ENCODE measurements at regions not wholly inside any gene's neighbourhood (a gene's known extent, or its start where the extent isn't known, plus 50 kb on each side); places are given as distances from the start of the nearest gene placed in this dataset.

DNA sequence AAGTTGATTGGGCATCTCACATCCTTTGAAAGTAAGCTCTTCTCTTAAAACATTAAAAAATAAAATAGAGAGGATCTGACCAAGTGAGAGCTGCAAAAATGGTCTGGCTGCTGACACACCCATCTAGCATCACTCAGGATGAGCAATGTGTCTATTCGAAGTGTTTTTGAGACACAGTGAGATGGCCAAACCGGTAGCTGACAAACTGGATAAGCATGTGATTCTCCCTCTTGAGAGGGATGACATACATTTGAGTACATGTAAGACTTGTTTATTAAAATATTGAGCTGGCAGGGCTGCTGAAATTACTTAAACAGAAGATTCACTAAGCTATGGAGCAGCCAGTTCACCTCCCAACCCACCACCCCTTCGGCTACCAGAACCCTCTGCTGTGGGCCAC is 333.9 kb downstream of the ADRA2A start:
- TF ChIP-seq POLR2AphosphoS5 (IDR thresholded peaks at IDR 0.05; ENCODE audit: low read depth) (no peak), CTCF (conservative IDR thresholded peaks at IDR 0.05; ENCODE audit: low read depth in 2 of 2) (no peak), CREB1 (CRISPR knock-in tag; IDR thresholded peaks at IDR 0.05; ENCODE audit: low read depth) (no peak), EZH2 (IDR thresholded peaks at IDR 0.05; ENCODE audit: low read depth, unreplicated experiment) (no peak), JUNB (IDR thresholded peaks at IDR 0.05; ENCODE audit: unreplicated experiment) (no peak), STAT1 (IDR thresholded peaks at IDR 0.05; ENCODE audit: unreplicated experiment) (no peak), EZH2phosphoT487 (IDR thresholded peaks at IDR 0.05; ENCODE audit: unreplicated experiment) (no peak), NANOG (IDR thresholded peaks at IDR 0.05; ENCODE audit: borderline replicate concordance) (no peak)
- TF ChIP-seq, protein P1, sequence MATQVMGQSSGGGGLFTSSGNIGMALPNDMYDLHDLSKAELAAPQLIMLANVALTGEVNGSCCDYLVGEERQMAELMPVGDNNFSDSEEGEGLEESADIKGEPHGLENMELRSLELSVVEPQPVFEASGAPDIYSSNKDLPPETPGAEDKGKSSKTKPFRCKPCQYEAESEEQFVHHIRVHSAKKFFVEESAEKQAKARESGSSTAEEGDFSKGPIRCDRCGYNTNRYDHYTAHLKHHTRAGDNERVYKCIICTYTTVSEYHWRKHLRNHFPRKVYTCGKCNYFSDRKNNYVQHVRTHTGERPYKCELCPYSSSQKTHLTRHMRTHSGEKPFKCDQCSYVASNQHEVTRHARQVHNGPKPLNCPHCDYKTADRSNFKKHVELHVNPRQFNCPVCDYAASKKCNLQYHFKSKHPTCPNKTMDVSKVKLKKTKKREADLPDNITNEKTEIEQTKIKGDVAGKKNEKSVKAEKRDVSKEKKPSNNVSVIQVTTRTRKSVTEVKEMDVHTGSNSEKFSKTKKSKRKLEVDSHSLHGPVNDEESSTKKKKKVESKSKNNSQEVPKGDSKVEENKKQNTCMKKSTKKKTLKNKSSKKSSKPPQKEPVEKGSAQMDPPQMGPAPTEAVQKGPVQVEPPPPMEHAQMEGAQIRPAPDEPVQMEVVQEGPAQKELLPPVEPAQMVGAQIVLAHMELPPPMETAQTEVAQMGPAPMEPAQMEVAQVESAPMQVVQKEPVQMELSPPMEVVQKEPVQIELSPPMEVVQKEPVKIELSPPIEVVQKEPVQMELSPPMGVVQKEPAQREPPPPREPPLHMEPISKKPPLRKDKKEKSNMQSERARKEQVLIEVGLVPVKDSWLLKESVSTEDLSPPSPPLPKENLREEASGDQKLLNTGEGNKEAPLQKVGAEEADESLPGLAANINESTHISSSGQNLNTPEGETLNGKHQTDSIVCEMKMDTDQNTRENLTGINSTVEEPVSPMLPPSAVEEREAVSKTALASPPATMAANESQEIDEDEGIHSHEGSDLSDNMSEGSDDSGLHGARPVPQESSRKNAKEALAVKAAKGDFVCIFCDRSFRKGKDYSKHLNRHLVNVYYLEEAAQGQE (IDR thresholded peaks at IDR 0.05; ENCODE audit: unreplicated experiment), result no peak
